ENCODE measurements at regions not wholly inside any gene's neighbourhood (a gene's known extent, or its start where the extent isn't known, plus 50 kb on each side); places are given as distances from the start of the nearest gene placed in this dataset.

- no peak overlapping the region for H3K4me3 ChIP-seq (replicated peaks; ENCODE audit: low read depth, low read length)
- no peak for TF ChIP-seq CTCF (IDR thresholded peaks at IDR 0.05; ENCODE audit: low read depth, low read length, missing control alignments)
- DNase-seq (ENCODE audit: extremely low read depth, low read depth), result no peak
These were observed 1342.7 kb downstream of the UQCRFS1 start for GRCh38 chr19:27870293-27870692.

- no peak overlapping the region for H3K4me3 ChIP-seq (replicated peaks; ENCODE audit: low read depth, low read length)
- DNase-seq (ENCODE audit: extremely low read depth, low read depth), result no peak
- TF ChIP-seq CTCF (IDR thresholded peaks at IDR 0.05; ENCODE audit: low read depth, low read length, missing control alignments), result no peak
These were observed 1344.9 kb downstream of the UQCRFS1 start for GRCh38 chr19:27868007-27868406.

DNA sequence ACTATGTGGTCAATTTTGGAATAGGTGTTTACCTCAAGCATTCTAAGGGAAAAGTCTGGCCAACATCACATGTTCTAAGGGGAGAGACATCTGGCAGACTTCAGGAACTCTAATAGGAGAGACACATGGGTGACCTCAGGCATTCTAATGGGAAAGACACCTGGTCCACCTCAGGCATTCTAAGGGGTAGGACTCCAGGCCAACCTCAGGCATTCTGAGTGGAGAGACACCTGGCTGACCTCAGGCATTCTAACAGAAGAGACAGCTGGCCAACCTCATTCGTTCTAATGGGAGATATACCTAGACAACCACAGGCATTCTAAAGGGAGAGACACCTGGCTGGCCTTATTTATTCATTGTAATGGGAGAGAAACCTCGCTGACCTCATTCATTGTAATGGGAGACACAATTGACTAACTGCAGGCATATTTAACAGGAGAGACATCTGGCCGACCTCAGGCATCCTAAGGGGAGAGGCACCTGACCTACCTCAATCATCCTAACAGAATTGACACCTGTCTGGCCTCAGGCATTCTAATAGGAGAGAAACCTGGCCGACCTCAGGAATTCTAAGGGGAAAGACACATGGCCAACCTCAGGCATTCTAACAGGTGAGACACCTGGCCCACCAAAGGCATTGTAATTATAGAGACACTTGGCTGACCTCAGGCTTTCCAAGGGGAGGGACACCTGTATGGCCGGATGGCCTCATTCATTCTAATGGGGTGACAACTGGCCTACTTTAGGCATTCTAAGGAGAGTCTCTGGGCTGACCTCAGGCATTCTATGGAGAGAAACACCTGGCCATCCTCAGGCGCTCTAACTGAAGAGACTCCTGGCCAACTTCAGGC, 1346.8 kb downstream of the UQCRFS1 start:
- DNase-seq (ENCODE audit: extremely low read depth, low read depth), result no peak
- no peak overlapping the region for H3K4me3 ChIP-seq (replicated peaks; ENCODE audit: low read depth, low read length)
- TF ChIP-seq CTCF (IDR thresholded peaks at IDR 0.05; ENCODE audit: low read depth, low read length, missing control alignments), result no peak

- no peak overlapping the region for H3K4me3 ChIP-seq (replicated peaks; ENCODE audit: low read depth, low read length)
- no peak for DNase-seq (ENCODE audit: extremely low read depth, low read depth)
- TF ChIP-seq CTCF (IDR thresholded peaks at IDR 0.05; ENCODE audit: low read depth, low read length, missing control alignments), result no peak
These were observed 1351.5 kb downstream of the UQCRFS1 start for GRCh38 chr19:27861411-27861975.

- no peak for TF ChIP-seq CTCF (IDR thresholded peaks at IDR 0.05; ENCODE audit: low read depth, low read length, missing control alignments)
- no peak for DNase-seq (ENCODE audit: extremely low read depth, low read depth)
- no peak overlapping the region for H3K4me3 ChIP-seq (replicated peaks; ENCODE audit: low read depth, low read length)
These were observed 1352.5 kb downstream of the UQCRFS1 start for GRCh38 chr19:27860309-27860934.

DNA sequence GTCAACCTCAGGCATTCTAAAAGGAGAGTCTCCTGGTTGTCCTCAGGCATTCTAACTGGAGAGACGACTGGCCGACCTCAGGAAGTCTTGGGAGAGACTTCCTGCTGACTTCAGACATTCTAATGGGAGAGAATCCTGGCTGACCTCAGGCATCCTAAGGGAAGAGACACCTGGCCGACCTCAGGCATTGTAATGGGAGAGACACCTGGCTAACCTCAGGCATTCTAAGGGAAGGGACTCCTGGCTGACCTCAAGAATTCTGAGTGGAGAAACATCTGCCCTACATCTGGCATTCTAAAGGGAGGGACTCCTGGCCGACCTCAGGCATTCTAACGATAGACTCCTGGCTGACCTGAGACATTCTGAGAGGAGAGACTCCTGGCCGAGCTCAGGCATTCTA, 1353.3 kb downstream of the UQCRFS1 start:
- no peak overlapping the region for H3K4me3 ChIP-seq (replicated peaks; ENCODE audit: low read depth, low read length)
- DNase-seq (ENCODE audit: extremely low read depth, low read depth), result no peak
- no peak for TF ChIP-seq CTCF (IDR thresholded peaks at IDR 0.05; ENCODE audit: low read depth, low read length, missing control alignments)
